ENCODE measurements at regions not wholly inside any gene's neighbourhood (a gene's known extent, or its start where the extent isn't known, plus 50 kb on each side); places are given as distances from the start of the nearest gene placed in this dataset.

DNA sequence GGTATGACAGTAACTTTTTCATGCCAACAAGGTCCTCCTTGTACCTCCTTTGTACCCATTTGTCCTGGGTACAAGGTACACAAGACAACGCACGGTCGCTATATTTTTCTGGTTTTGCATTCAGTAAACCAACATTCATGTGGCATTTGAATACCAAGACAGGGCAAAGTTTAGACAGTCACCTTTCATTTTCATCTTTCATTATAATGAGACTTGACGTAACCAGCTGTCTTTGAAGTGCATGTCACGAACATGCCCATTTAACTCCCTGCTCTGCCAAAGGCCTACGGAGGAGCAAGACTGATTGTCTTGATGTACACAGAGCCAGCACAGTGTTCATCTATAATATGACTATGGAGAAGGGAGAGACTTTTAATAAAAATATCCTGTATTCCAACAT lies 91.0 kb downstream of the SETD4 start:
- no peak for DNase-seq (ENCODE audit: extremely low read depth, low read depth)
- TF ChIP-seq, protein P1, sequence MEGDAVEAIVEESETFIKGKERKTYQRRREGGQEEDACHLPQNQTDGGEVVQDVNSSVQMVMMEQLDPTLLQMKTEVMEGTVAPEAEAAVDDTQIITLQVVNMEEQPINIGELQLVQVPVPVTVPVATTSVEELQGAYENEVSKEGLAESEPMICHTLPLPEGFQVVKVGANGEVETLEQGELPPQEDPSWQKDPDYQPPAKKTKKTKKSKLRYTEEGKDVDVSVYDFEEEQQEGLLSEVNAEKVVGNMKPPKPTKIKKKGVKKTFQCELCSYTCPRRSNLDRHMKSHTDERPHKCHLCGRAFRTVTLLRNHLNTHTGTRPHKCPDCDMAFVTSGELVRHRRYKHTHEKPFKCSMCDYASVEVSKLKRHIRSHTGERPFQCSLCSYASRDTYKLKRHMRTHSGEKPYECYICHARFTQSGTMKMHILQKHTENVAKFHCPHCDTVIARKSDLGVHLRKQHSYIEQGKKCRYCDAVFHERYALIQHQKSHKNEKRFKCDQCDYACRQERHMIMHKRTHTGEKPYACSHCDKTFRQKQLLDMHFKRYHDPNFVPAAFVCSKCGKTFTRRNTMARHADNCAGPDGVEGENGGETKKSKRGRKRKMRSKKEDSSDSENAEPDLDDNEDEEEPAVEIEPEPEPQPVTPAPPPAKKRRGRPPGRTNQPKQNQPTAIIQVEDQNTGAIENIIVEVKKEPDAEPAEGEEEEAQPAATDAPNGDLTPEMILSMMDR (IDR thresholded peaks at IDR 0.05; ENCODE audit: low read depth, low read length), result no peak

DNA sequence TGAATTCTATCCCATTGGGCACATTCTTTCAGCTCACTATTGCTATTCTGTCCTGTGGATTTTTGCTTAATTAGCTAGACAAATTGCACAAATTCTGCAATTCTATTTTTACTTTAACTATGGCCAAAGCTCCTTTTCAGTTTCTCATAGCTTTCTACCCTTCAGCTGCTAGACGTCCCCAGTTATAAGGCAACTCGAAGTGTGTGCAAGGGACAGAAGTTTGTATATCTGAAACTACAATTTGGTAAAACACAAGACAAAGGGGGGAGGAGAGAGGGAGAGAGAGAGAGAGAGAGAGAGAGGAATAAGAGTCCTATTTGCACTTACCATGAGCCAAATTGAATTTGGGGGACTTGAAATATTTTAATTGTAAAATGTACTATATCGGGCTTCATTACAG lies 91.8 kb downstream of the SETD4 start:
- DNase-seq (ENCODE audit: extremely low read depth, low read depth), result no peak
- TF ChIP-seq, protein P1 (IDR thresholded peaks at IDR 0.05; ENCODE audit: low read depth, low read length), result no peak

DNA sequence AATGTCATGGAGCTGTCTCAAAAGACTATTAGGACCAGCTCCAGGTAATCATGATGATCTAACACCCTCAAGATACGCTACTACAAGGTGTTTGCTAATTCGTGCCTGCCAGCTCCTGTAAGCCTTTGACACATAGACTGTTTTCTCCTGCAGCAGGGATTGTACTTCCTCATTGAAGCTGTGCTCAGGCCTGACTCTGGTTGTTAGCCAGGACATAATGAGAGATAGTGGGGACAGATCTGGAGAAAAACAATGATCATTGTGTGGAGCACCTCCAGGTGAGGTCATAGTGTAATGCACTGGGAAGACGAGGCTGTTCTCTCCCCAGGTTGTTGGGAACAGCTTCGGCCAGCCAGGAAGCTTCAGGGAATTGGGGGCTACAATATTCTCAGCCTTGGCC lies 94.6 kb downstream of the SETD4 start:
- no peak for DNase-seq (ENCODE audit: extremely low read depth, low read depth)
- TF ChIP-seq, protein P1 (IDR thresholded peaks at IDR 0.05; ENCODE audit: low read depth, low read length), result no peak

DNA sequence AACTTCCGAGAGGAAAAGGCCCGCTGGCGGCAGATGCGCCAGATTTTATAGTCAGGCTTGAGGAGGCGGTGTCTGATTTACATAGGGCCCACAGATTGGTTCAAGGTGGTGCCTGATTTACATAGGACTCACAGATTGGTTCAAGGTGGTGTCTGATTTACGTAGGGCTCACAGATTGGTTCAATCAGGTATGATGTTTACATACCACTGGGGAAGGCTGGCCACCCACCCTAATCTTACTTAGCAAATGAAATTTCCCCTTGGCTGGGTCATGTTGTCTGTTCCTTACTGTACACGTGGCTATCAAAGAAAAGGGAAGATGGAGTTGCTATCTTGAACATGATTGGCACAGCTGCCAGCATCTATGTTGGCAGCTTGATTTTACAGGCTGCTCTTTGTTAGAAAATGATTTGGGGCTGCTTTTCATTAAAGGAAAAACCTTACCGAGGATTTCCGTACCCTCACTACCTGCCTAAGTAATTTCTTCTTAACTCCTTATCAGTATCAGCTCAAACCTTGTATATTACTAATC lies 96.3 kb downstream of the SETD4 start:
- TF ChIP-seq, protein P1 (IDR thresholded peaks at IDR 0.05; ENCODE audit: low read depth, low read length), result no peak
- no peak for DNase-seq (ENCODE audit: extremely low read depth, low read depth)

DNA sequence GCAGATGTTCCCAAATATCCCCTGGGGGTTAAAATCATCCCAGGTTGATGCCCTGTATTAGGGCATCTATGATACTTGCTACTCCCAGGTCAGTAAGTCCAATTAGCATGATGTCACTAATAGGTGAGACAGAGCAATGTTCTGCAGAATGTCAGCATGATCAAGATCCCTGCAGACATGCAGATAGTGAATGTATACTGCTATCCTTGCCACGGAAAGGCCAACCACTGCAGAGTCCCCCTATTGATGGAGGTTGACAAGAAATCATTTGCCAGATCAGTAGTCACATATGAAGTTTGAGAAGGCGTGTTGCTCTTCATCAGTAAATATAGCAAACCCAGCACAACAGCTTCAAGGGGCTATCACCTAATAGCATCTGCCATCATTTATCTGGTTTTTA lies 97.4 kb downstream of the SETD4 start:
- TF ChIP-seq, protein P1 (IDR thresholded peaks at IDR 0.05; ENCODE audit: low read depth, low read length), result no peak
- DNase-seq (ENCODE audit: extremely low read depth, low read depth), result no peak

DNA sequence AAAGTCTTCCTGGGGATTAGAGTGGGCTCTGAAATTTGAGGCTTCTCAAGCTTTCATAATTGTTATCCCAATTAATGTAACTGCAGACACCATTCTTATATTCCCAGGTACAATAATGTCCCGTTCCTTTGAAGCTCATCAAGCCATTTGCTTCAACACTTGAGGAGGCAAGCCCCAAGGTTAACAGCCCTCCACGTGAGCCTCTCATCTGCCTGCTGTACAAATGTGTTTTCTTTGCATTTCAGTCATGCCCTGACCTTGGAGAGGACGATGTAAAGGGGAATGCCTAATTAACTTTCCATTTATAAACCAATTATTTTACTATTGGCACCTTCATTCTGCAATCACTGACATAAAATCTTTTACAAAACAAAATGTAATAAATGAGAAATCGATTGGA lies 106.3 kb downstream of the SETD4 start:
- DNase-seq (ENCODE audit: extremely low read depth, low read depth), result no peak
- TF ChIP-seq, protein P1 (IDR thresholded peaks at IDR 0.05; ENCODE audit: low read depth, low read length), result no peak

DNA sequence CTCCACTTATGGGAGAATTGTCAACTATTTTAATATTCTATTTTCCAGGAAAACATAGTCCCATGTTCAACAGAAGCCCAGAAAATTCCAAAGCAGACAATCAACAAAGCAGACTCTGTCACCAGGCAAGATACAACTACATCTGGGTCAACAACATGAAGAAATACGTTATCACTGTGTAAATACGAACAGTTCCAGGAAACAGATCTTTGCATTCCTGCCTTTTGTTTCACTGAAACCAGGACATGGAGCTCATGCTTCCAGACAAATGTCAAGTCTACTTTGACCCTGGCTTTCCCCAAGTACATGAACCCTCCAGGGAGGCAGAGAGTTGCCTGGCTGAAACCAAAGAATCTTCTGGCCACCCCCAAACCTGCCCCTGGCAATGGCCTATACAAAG lies 106.7 kb downstream of the SETD4 start:
- TF ChIP-seq, protein P1 (IDR thresholded peaks at IDR 0.05; ENCODE audit: low read depth, low read length), result no peak
- no peak for DNase-seq (ENCODE audit: extremely low read depth, low read depth)

All from AG09319 (cell line).